ENCODE measurements at regions not wholly inside any gene's neighbourhood (a gene's known extent, or its start where the extent isn't known, plus 50 kb on each side); places are given as distances from the start of the nearest gene placed in this dataset.

DNA sequence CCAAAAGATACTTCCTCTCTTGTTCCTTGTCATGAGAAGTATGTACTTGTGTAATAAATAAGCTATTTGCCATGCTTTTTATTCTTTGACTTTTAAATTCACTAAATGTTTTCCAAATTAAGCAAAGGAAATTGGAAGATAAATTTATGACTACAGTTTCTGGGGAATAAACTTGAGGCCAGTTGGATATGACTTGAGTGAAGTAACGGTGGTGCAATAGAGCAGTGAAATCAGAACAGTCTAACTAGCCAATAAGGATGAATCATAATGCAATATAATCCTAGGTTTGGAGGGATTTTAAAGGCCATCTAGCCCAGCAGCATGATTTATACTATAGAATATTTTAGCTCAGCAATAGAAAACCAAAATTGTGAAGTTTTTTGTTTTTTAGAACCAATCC, 183.8 kb upstream of the TCF21 start:
- H3K4me3 ChIP-seq (ENCODE audit: low read length in 2 of 2), result no peak overlapping the region
- H3K9ac ChIP-seq (ENCODE audit: low read depth in 1 of 2, low read length in 2 of 2), result no peak overlapping the region
- no peaks in the 10 kb centered on the region for H3K36me3 ChIP-seq (ENCODE audit: control insufficient read depth in 2 of 2, insufficient read depth in 2 of 2, low read length in 2 of 2)
- H3K4me1 ChIP-seq (ENCODE audit: control insufficient read depth in 2 of 2, insufficient read depth in 2 of 2, low read length in 2 of 2), result no peaks in the 10 kb centered on the region
- H3K9me3 ChIP-seq (ENCODE audit: control insufficient read depth in 2 of 2, low read length in 2 of 2), result no peaks in the 10 kb centered on the region
- no peaks in the 10 kb centered on the region for H3K27me3 ChIP-seq (ENCODE audit: control insufficient read depth in 2 of 2, insufficient read depth in 2 of 2, low read length in 2 of 2)
- no peak overlapping the region for H3K27ac ChIP-seq (ENCODE audit: low read depth in 2 of 2, low read length in 2 of 2)

DNA sequence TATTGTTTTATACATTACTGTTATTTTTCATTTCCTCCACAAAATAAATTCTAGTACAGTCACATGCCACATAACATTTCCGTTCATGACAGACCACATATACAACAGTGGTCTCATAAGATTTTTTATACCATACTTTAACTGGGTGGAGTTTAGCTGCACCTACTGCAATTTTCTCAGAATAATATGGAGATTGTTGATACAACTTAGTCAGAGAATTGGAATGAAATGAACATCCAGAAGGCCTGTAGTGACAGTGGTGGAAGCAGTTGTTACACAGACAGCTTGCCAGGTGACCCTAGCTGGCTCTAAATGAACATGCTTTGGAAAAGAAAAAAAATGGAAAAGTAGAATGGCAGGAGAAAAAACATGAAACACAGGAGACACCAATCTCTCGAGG, 183.2 kb upstream of the TCF21 start:
- Histone ChIP-seq H3K27ac (ENCODE audit: low read depth in 2 of 2, low read length in 2 of 2) (no peak overlapping the region), H3K9ac (ENCODE audit: low read depth in 1 of 2, low read length in 2 of 2) (no peak overlapping the region), H3K36me3 (ENCODE audit: control insufficient read depth in 2 of 2, insufficient read depth in 2 of 2, low read length in 2 of 2) (no peaks in the 10 kb centered on the region), H3K27me3 (ENCODE audit: control insufficient read depth in 2 of 2, insufficient read depth in 2 of 2, low read length in 2 of 2) (no peaks in the 10 kb centered on the region), H3K9me3 (ENCODE audit: control insufficient read depth in 2 of 2, low read length in 2 of 2) (no peaks in the 10 kb centered on the region), H3K4me3 (ENCODE audit: low read length in 2 of 2) (no peak overlapping the region), H3K4me1 (ENCODE audit: control insufficient read depth in 2 of 2, insufficient read depth in 2 of 2, low read length in 2 of 2) (no peaks in the 10 kb centered on the region)

DNA sequence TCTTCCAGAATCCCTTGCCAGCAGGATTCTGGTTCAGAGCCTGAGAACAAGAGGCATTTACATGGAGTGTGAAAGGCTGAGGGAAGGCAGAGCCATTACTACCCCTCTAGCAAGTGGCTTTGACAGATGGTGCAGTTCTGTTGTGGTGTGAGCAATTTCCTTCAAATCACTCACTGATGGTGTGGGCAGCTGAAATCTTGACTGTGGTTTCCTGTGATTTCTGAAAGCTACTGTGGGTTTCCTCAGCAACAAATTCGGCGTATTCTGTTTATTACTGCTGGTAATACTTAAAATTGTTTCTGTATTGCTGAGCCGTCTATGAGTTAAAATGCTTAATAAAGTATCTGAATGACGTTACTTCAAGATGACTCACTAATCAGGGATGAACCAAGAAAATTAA, 181.5 kb upstream of the TCF21 start:
- H3K27ac ChIP-seq (ENCODE audit: low read depth in 2 of 2, low read length in 2 of 2), result no peak overlapping the region
- H3K36me3 ChIP-seq (ENCODE audit: control insufficient read depth in 2 of 2, insufficient read depth in 2 of 2, low read length in 2 of 2), result no peaks in the 10 kb centered on the region
- no peaks in the 10 kb centered on the region for H3K27me3 ChIP-seq (ENCODE audit: control insufficient read depth in 2 of 2, insufficient read depth in 2 of 2, low read length in 2 of 2)
- no peaks in the 10 kb centered on the region for H3K9me3 ChIP-seq (ENCODE audit: control insufficient read depth in 2 of 2, low read length in 2 of 2)
- H3K4me1 ChIP-seq (ENCODE audit: control insufficient read depth in 2 of 2, insufficient read depth in 2 of 2, low read length in 2 of 2), result no peaks in the 10 kb centered on the region
- H3K4me3 ChIP-seq (ENCODE audit: low read length in 2 of 2), result no peak overlapping the region
- H3K9ac ChIP-seq (ENCODE audit: low read depth in 1 of 2, low read length in 2 of 2), result no peak overlapping the region

DNA sequence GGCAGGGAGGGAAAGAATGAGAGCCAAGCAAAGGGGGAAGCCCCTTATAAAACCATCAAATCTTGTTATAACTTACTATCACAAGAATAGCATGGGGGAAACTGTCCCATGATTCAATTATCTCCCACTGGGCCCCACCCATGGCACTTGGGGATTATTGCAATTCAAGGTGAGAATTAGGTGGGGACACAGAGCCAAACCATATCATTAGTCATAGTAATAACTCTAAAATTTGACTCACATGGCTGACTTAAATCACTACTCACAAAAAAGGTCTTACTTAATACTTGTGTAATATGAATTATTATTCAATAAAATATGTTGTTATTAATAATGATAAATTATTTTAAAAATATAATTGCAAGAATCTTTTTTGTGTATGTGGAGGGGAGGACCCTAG, 178.1 kb upstream of the TCF21 start:
- no peaks in the 10 kb centered on the region for H3K9me3 ChIP-seq (ENCODE audit: control insufficient read depth in 2 of 2, low read length in 2 of 2)
- H3K9ac ChIP-seq (ENCODE audit: low read depth in 1 of 2, low read length in 2 of 2), result no peak overlapping the region
- no peaks in the 10 kb centered on the region for H3K36me3 ChIP-seq (ENCODE audit: control insufficient read depth in 2 of 2, insufficient read depth in 2 of 2, low read length in 2 of 2)
- H3K4me3 ChIP-seq (ENCODE audit: low read length in 2 of 2), result no peak overlapping the region
- no peak overlapping the region for H3K27ac ChIP-seq (ENCODE audit: low read depth in 2 of 2, low read length in 2 of 2)
- H3K27me3 ChIP-seq (ENCODE audit: control insufficient read depth in 2 of 2, insufficient read depth in 2 of 2, low read length in 2 of 2), result no peaks in the 10 kb centered on the region
- no peaks in the 10 kb centered on the region for H3K4me1 ChIP-seq (ENCODE audit: control insufficient read depth in 2 of 2, insufficient read depth in 2 of 2, low read length in 2 of 2)

DNA sequence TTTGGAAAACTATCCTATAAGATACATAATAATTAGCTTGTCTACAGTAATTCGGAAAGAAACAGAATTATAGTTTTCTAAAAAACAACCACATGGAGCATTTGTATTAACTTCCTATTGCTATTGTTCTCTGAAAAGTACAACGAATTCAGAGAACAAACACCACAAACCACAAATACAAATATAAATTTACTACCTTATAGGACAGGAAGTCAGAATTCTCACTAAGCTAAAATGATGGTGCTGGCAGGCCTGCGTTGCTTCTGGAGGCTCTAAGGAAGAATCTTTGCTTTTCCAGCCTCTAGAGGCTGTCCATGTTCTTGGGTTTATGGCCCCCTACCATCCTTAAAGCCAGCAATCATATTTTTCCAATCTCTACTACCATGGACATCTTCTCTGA, 173.6 kb upstream of the TCF21 start:
- no peaks in the 10 kb centered on the region for H3K4me1 ChIP-seq (ENCODE audit: control insufficient read depth in 2 of 2, insufficient read depth in 2 of 2, low read length in 2 of 2)
- H3K27ac ChIP-seq (ENCODE audit: low read depth in 2 of 2, low read length in 2 of 2), result no peak overlapping the region
- H3K27me3 ChIP-seq (ENCODE audit: control insufficient read depth in 2 of 2, insufficient read depth in 2 of 2, low read length in 2 of 2), result no peaks in the 10 kb centered on the region
- H3K4me3 ChIP-seq (ENCODE audit: low read length in 2 of 2), result no peak overlapping the region
- H3K36me3 ChIP-seq (ENCODE audit: control insufficient read depth in 2 of 2, insufficient read depth in 2 of 2, low read length in 2 of 2), result no peaks in the 10 kb centered on the region
- no peak overlapping the region for H3K9ac ChIP-seq (ENCODE audit: low read depth in 1 of 2, low read length in 2 of 2)
- no peaks in the 10 kb centered on the region for H3K9me3 ChIP-seq (ENCODE audit: control insufficient read depth in 2 of 2, low read length in 2 of 2)

DNA sequence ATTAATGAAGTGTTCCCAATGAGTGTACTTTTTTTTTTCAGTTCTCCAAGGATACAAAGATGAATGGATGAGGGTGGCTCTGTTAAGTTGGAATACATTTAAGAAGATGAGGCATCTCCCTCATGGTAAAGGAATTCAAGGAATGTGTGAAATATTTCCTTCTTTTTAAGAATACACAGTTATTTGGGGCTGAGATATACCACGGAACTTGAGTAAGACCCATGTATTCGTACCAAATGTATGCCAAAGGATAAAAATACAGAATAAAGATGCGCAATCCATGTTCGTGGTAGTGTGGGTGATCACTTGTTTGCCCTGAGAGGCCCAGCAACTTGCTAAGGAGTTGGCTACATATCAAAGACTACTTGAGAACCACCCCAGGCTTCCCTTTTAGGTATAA, 164.2 kb upstream of the TCF21 start:
- Histone ChIP-seq H3K9me3 (ENCODE audit: control insufficient read depth in 2 of 2, low read length in 2 of 2) (no peaks in the 10 kb centered on the region), H3K9ac (ENCODE audit: low read depth in 1 of 2, low read length in 2 of 2) (no peak overlapping the region), H3K27ac (ENCODE audit: low read depth in 2 of 2, low read length in 2 of 2) (no peak overlapping the region), H3K4me1 (ENCODE audit: control insufficient read depth in 2 of 2, insufficient read depth in 2 of 2, low read length in 2 of 2) (no peaks in the 10 kb centered on the region), H3K36me3 (ENCODE audit: control insufficient read depth in 2 of 2, insufficient read depth in 2 of 2, low read length in 2 of 2) (no peaks in the 10 kb centered on the region), H3K4me3 (ENCODE audit: low read length in 2 of 2) (no peak overlapping the region), H3K27me3 (ENCODE audit: control insufficient read depth in 2 of 2, insufficient read depth in 2 of 2, low read length in 2 of 2) (no peaks in the 10 kb centered on the region)

DNA sequence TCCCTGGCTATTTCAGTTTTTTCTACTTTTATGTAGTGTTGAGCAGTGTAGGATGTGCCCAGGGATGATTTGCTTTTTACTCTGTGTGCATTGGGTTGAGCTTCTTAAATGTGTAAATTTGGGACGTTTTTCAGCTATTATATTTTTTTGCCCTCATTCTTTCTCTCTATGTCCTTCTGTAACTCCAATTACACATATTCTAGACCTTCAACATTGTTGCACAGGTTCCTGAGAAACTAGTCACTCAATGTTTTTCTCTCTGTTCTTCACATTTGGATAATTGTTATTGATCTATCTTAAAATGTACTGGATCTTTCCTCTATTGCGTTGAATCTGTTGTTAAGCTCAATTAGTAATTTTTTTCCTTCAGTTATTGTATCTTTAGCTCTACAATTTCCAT, 162.7 kb upstream of the TCF21 start:
- no peak overlapping the region for H3K27ac ChIP-seq (ENCODE audit: low read depth in 2 of 2, low read length in 2 of 2)
- H3K4me3 ChIP-seq (ENCODE audit: low read length in 2 of 2), result no peak overlapping the region
- no peak overlapping the region for H3K9ac ChIP-seq (ENCODE audit: low read depth in 1 of 2, low read length in 2 of 2)
- no peaks in the 10 kb centered on the region for H3K36me3 ChIP-seq (ENCODE audit: control insufficient read depth in 2 of 2, insufficient read depth in 2 of 2, low read length in 2 of 2)
- H3K27me3 ChIP-seq (ENCODE audit: control insufficient read depth in 2 of 2, insufficient read depth in 2 of 2, low read length in 2 of 2), result no peaks in the 10 kb centered on the region
- no peaks in the 10 kb centered on the region for H3K9me3 ChIP-seq (ENCODE audit: control insufficient read depth in 2 of 2, low read length in 2 of 2)
- H3K4me1 ChIP-seq (ENCODE audit: control insufficient read depth in 2 of 2, insufficient read depth in 2 of 2, low read length in 2 of 2), result no peaks in the 10 kb centered on the region

DNA sequence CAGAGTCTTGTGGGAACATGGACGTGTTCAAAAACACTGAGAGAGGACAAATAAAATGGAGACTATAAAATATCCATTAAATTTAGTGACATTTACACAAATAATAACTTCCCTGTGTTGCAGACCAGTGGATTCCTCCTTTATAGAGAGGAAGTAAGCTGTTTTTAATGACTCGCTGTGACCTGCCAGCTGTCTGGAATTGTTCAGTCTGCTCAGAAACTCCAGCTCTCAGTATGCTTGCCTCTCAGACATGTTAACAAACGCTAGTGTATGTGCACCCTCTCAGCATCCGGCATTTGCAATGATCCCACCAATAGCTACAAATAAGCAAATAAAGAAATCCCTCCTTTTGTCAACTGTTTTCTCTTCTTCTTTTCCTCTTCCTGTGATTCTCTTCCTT, 158.0 kb upstream of the TCF21 start:
- Histone ChIP-seq H3K27ac (ENCODE audit: low read depth in 2 of 2, low read length in 2 of 2) (no peak overlapping the region), H3K9me3 (ENCODE audit: control insufficient read depth in 2 of 2, low read length in 2 of 2) (no peaks in the 10 kb centered on the region), H3K27me3 (ENCODE audit: control insufficient read depth in 2 of 2, insufficient read depth in 2 of 2, low read length in 2 of 2) (no peaks in the 10 kb centered on the region), H3K4me1 (ENCODE audit: control insufficient read depth in 2 of 2, insufficient read depth in 2 of 2, low read length in 2 of 2) (no peaks in the 10 kb centered on the region), H3K9ac (ENCODE audit: low read depth in 1 of 2, low read length in 2 of 2) (no peak overlapping the region), H3K4me3 (ENCODE audit: low read length in 2 of 2) (no peak overlapping the region), H3K36me3 (ENCODE audit: control insufficient read depth in 2 of 2, insufficient read depth in 2 of 2, low read length in 2 of 2) (no peaks in the 10 kb centered on the region)

DNA sequence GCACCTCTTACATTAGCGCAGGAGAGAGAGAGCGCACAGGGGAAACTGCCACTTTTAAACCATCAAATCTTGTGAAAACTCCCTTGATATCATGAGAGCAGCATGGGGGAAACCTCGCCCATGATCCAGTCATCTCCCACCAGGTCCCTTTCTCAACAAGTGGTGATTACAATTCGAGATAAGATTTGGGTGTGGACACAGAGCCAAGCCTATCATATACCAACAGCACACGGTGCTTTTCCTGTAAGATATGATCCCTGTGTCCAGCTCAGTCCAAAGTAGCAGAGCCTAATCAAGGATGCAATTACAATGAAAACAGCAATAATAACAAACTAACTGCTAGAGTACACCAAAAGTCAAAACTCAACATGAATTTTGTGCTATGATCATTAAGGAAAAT, 148.7 kb upstream of the TCF21 start:
- Histone ChIP-seq H3K36me3 (ENCODE audit: control insufficient read depth in 2 of 2, insufficient read depth in 2 of 2, low read length in 2 of 2) (no peaks in the 10 kb centered on the region), H3K27ac (ENCODE audit: low read depth in 2 of 2, low read length in 2 of 2) (no peak overlapping the region), H3K27me3 (ENCODE audit: control insufficient read depth in 2 of 2, insufficient read depth in 2 of 2, low read length in 2 of 2) (no peaks in the 10 kb centered on the region), H3K9ac (ENCODE audit: low read depth in 1 of 2, low read length in 2 of 2) (no peak overlapping the region), H3K4me3 (ENCODE audit: low read length in 2 of 2) (no peak overlapping the region), H3K9me3 (ENCODE audit: control insufficient read depth in 2 of 2, low read length in 2 of 2) (no peaks in the 10 kb centered on the region), H3K4me1 (ENCODE audit: control insufficient read depth in 2 of 2, insufficient read depth in 2 of 2, low read length in 2 of 2) (no peaks in the 10 kb centered on the region)

DNA sequence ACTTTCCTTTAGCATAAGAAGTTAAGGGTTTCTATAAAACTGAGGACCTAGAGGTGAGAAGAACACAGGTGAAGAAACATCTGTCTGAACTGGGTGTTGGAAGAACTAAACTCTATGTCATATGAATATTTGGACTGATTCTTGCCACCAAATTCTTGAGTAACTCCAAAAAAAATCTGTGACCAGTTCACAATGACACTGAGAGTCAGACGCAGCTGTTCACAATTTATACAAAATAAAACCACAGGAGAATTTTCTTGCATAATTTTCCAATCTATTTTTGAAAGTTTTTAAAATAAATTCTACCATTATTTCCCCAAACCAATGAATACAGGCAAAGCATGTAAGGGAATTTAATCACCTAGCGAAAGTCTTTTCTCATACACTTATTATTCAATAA, 148.1 kb upstream of the TCF21 start:
- Histone ChIP-seq H3K9me3 (ENCODE audit: control insufficient read depth in 2 of 2, low read length in 2 of 2) (no peaks in the 10 kb centered on the region), H3K4me1 (ENCODE audit: control insufficient read depth in 2 of 2, insufficient read depth in 2 of 2, low read length in 2 of 2) (no peaks in the 10 kb centered on the region), H3K9ac (ENCODE audit: low read depth in 1 of 2, low read length in 2 of 2) (no peak overlapping the region), H3K4me3 (ENCODE audit: low read length in 2 of 2) (no peak overlapping the region), H3K36me3 (ENCODE audit: control insufficient read depth in 2 of 2, insufficient read depth in 2 of 2, low read length in 2 of 2) (no peaks in the 10 kb centered on the region), H3K27me3 (ENCODE audit: control insufficient read depth in 2 of 2, insufficient read depth in 2 of 2, low read length in 2 of 2) (no peaks in the 10 kb centered on the region), H3K27ac (ENCODE audit: low read depth in 2 of 2, low read length in 2 of 2) (no peak overlapping the region)

DNA sequence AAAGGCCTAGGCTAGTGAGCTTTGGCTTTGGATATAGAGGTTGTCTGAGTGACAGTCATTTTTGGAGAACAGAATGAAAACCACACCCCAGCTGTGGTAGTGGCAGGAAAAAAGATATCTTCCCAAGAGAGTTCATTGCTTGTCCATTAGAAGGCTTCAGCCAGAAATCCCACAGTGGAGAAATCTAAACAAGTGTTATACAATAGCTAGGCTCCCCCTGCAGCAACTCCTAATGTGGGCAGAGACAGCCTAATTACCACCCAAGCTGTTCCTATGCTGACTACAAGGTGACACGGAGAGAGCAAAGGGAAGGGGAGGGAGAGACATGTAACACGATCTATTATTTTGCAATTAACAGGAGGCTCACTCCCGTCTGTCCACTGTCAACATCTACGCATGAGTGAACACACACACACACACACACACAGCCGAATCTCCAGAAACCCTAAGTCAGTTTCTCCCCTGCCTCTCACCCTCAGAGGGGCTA, 147.5 kb upstream of the TCF21 start:
- H3K4me3 ChIP-seq (ENCODE audit: low read length in 2 of 2), result no peak overlapping the region
- H3K36me3 ChIP-seq (ENCODE audit: control insufficient read depth in 2 of 2, insufficient read depth in 2 of 2, low read length in 2 of 2), result no peaks in the 10 kb centered on the region
- no peak overlapping the region for H3K9ac ChIP-seq (ENCODE audit: low read depth in 1 of 2, low read length in 2 of 2)
- no peaks in the 10 kb centered on the region for H3K27me3 ChIP-seq (ENCODE audit: control insufficient read depth in 2 of 2, insufficient read depth in 2 of 2, low read length in 2 of 2)
- H3K27ac ChIP-seq (ENCODE audit: low read depth in 2 of 2, low read length in 2 of 2), result no peak overlapping the region
- no peaks in the 10 kb centered on the region for H3K4me1 ChIP-seq (ENCODE audit: control insufficient read depth in 2 of 2, insufficient read depth in 2 of 2, low read length in 2 of 2)
- H3K9me3 ChIP-seq (ENCODE audit: control insufficient read depth in 2 of 2, low read length in 2 of 2), result no peaks in the 10 kb centered on the region
